SH-SY5Y (cell line): ENCODE measurements at regions not wholly inside any gene's neighbourhood (a gene's known extent, or its start where the extent isn't known, plus 50 kb on each side); places are given as distances from the start of the nearest gene placed in this dataset.

Experiments used
- GATA2 ChIP-seq: IDR thresholded peaks from 2 replicates; pipeline ENCODE4 v1.6.1; 2011; ENCODE audit warnings: mild to moderate bottlenecking, low read depth, low read length
- GATA3 ChIP-seq: IDR thresholded peaks from 2 replicates; pipeline ENCODE4 v1.6.1; 2011; ENCODE audit warnings: low read depth, mild to moderate bottlenecking, low read length, moderate library complexity

- TF ChIP-seq GATA2 (no peak), GATA3 (no peak)
Measured at GRCh38 chr12:76939701-76940100, 60.9 kb upstream of the CSRP2 start.
